ENCODE measurements at regions not wholly inside any gene's neighbourhood (a gene's known extent, or its start where the extent isn't known, plus 50 kb on each side); places are given as distances from the start of the nearest gene placed in this dataset.

- TF ChIP-seq CTCF (IDR thresholded peaks at IDR 0.05; ENCODE audit: low read depth, low read length, missing input control) (no peak), GABPA (IDR thresholded peaks at IDR 0.05 in 1 of 2, conservative IDR thresholded peaks at IDR 0.05 in 1 of 2) (no peak), EGR1 (IDR thresholded peaks at IDR 0.05; ENCODE audit: low read depth in 2 of 2) (no peak), RAD21 (IDR thresholded peaks at IDR 0.05) (no peak), JUND (IDR thresholded peaks at IDR 0.05) (no peak), MAX (IDR thresholded peaks at IDR 0.05) (no peak), ZBTB33 (IDR thresholded peaks at IDR 0.05) (no peak), REST (IDR thresholded peaks at IDR 0.05) (no peak)
Measured at GRCh38 chr11:130604606-130605005, 156.2 kb downstream of the ADAMTS15 start.
